HG02981 (cell line): ENCODE measurements at regions not wholly inside any gene's neighbourhood (a gene's known extent, or its start where the extent isn't known, plus 50 kb on each side); places are given as distances from the start of the nearest gene placed in this dataset.

Source experiments
- ATAC-seq: cut with Tn5 transposase; IDR thresholded peaks from one replicate; pipeline ENCODE4 v1.9.1; 2021; ENCODE audit warnings: mild to moderate bottlenecking, moderate library complexity; ENCODE audit not compliant: unreplicated experiment

GRCh38 chr6:1257778-1258177 is 54.1 kb upstream of the FOXQ1 start:
- no peak for ATAC-seq

DNA sequence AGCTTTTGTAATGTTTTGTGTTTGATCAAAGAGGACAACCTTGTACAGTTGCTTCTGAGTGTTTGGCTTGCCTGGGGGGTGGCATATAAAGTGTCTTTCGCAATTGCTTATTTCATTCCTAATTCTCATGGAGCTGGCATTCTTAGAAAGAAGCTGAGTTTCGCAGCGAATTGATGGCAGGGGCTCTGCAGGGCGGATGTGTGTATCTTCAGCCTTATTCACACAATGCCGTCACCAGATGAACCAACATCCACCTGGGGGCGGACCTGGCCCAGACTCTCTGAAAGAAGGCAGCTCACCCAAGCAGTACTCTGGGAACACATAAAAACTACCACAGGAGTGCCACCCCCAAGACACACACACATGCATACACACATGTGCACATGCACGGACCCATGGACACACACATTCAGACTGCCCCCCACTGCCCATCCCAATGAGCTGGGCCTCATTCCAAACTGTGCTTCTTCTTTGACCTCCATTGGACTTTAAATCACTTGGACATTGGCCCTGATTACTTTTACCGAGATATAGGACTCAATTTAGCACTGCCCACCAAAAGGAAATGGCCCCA is 55.4 kb upstream of the FOXQ1 start:
- ATAC-seq = no peak

DNA sequence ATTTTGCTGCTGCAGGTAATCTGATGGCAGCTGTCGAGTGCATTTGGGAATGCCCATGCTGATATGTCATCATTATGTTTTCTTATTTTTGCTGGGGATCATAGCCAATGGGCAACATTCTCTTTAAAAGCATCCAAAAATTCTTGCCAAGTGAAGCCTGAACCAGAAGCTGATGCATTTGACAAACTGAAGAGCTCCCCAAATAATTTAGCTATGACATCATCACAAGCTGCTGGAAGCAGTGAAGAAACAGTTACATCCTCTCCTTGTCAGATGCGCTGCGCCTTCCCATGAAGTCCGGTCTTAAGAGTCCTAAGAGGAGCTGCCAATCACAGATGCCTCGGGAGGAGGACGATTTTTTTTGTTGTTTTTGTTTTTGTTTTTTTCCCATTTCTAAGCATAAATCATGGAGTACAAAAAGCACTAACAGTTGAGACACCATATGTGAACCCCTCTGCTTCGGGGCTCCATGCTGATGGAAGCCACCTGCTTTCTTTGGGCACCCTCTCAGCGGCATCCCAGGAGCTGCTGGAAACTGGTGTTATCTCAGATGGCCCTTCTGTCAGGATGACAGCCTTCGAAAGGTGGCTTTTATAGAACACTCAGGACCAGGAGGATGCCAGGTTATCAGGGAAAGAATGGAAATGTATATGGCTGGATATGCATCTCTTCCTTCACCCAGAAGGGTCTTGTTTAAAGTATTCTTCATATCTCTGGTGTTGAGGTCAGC is 56.1 kb upstream of the FOXQ1 start:
- ATAC-seq = no peak

DNA sequence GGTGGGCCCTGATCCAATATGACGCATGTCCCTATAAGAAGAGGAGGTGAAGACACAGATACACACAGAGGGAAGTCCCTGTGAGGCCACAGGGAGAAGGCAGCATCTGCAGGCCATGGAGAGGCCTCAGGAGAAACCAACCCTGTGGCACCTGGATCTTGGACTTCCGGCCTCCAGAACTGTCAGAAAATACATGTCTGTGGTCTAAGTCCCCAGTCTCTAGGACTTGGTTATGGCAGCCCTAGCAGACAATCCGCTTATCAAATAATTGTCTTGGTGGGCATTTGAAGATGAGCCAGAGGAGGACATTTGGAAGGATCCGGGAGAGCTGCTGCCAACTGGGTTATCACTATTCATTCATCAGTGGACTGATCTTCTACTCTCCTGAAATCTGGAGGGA is 57.6 kb upstream of the FOXQ1 start:
- ATAC-seq = no peak

DNA sequence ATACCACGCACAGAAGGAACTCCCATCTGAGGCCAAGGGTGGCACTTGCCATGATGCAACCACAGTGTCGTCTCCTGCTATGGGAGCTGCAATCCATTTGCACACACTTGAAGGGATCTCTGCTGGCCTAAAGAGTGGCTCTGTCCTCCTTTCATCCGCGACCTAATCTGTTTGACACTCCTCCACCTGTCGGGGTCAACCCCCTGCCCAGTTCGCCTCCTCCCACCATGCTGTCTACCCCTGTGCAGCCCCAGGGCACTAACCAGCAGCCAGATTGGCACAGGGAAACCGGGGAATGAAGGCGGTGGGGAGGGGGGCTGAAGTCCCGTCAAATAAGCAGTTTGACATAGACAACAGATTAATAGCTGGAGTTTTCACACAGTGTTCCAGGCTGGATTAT is 58.1 kb upstream of the FOXQ1 start:
- ATAC-seq = no peak

GRCh38 chr6:1251198-1252155 is 60.4 kb upstream of the FOXQ1 start:
- ATAC-seq = no peak

- ATAC-seq = no peak
Observed at GRCh38 chr6:1250489-1251197, 61.3 kb upstream of the FOXQ1 start.

DNA sequence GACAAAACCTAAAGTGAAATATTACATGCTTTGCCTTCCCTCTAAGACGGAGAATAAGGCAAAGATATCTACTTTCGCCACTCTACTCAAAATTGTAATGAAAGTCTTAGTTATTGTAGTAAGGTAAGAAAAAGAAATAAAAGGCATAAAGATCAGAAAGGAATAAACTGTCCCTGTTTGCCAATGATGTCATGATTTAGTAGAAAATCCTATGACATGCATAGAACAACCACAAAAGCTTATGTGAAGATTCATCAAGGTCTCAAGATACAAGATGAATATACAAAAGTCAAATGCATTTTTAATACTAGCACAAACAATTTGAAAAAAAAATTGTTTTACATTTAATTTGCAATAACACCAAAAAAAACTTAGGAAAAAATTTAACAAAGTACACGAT is 64.0 kb upstream of the FOXQ1 start:
- no peak for ATAC-seq

GRCh38 chr6:1247056-1247455 is 64.8 kb upstream of the FOXQ1 start:
- no peak for ATAC-seq

DNA sequence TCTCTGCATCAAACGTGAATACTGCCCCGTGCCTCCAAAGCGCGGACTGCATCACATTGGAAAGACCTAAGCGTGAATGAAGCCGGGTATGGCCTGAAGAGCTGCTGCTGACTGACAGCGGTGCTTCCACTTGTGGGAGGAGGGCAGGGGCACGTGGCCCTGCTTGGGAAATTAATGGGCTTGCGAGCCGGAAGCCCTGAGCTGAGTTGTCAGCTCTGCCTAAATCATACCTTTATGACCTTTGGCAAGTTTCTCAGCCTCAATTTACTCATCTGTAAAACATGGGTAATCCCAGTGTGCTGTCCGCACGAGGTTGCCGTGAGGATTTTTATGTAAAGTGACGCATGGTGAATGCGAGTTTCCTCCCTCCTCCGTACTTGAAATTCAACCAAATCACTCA is 67.0 kb upstream of the FOXQ1 start:
- no peak for ATAC-seq

DNA sequence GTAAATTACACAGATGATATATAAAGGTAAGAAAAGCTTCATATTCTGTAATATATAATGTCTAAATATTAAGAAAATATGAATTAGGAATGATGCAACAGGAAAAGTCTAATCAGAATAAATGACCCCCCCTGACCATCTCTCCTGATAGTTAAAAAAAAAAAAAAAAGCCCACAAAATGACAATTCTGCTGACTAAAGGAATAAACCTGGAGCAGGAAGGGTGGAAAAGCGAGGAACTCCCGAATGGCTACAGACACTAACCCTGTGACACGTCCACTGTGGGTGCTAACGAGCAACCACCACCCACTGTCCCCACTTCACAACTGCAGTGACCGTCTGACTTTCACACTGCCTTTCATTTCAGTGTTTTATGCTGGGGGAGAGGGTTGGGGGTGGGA is 67.6 kb upstream of the FOXQ1 start:
- no peak for ATAC-seq

GRCh38 chr6:1242446-1242845 is 69.5 kb upstream of the FOXQ1 start:
- ATAC-seq = no peak

DNA sequence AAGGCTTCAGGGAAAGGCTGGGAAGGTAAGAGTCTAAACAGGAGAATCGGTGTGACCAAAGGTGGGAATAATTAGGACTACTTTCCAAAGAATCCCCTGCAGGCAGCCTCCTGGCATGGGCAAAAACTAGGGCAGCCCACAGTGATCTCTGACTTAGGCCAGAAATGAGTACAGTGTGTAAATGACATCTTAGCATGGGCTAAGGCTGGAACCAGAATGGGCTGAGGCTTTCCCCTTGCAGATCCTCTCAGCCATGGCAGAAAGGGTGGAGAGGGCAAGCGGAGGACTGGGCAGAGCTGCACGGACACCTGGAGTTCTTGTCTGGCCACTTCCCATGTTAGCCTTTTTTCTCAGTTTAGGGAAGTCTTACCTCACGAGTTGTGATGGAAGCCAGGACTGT is 69.9 kb upstream of the FOXQ1 start:
- ATAC-seq = no peak

DNA sequence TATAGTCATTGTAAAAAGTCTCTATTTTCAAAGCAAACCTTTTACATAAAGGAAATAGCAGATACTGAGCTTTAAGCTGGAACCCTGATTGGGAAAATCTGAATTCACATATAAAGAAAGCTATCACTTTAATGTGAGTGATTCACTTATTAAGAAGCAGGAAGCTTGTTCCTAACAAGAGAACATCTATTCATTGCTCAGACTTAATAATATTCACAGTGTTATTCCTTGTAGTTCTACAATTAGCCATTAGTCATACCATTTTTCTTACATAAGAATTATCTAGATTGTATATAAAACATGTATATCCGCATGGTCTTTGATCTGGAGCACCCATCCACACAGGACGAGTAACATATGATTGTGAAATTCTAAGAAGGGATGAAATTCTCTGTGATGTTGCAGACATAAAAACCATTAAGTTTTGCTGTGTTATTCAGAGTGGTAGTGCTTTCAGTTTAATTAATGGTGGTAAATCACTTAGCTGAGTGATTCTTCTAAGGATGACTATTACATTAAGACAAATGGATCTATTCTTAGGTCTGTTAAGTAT is 71.1 kb upstream of the FOXQ1 start:
- no peak for ATAC-seq

- no peak for ATAC-seq
Observed at GRCh38 chr6:1239805-1240204, 72.1 kb upstream of the FOXQ1 start.

DNA sequence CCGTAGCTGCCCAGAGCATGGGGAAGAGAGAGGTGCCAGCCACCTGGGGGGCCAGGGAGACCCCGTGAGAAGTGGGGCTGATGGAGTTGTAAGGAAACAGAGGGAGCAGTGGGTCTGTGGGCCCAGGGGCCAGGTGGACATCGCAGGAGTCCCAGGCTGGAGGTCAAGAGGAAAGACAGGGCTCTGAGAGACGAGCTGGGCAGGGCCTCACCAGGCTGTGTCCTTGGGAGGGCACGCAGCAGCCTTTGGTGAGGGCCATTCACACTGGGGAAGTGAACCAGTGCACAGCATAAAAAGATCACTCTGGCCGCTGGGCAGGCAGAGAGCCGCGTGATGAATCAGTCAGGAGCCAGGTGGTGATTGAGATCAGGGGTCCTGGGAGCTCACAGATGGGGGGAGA is 73.9 kb upstream of the FOXQ1 start:
- no peak for ATAC-seq

GRCh38 chr6:1237636-1238035 is 74.3 kb upstream of the FOXQ1 start:
- ATAC-seq = no peak

DNA sequence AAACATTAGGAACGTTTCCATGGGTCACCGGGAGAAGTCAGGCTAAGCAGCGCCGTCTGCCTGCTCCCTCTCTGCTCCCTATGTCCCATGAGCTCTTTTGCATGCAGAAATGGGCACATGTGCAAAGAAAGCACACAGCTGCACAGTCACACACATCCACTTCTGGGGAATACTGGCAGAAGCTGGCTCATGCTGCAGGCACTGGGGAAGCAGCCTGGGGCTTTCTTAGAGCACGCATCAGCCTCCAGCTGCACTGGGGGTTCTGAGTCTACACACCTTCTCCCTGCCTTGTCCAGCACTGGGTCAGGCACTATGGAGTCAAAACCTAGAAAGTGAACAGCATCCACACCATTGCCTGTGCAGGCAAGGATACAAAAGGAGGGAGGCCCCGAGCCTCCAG is 76.1 kb upstream of the FOXQ1 start:
- ATAC-seq = no peak

- no peak for ATAC-seq
Observed at GRCh38 chr6:1233924-1234323, 78.0 kb upstream of the FOXQ1 start.

DNA sequence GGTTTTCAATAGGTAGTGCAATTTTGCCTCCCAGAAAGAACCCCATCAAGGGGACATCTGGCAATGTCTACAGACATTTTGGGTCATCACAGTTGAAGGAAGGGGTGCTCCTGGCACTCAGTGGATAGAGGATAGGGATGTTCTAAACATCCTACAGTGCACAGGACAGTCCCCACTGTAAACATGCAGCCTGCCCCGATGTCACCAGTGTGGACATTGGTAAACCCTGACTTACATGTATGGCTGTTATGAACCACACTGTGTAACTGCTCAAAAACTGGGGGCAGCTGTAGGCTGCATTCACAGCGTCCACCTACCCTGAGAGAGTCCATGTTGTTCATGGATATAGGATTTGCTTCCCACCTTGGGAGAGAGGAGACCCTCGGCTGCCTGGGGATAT is 79.3 kb upstream of the FOXQ1 start:
- no peak for ATAC-seq

GRCh38 chr6:1231941-1232340 is 80.0 kb upstream of the FOXQ1 start:
- ATAC-seq = no peak
